SK-N-MC (cell line): ENCODE measurements at regions not wholly inside any gene's neighbourhood (a gene's known extent, or its start where the extent isn't known, plus 50 kb on each side); places are given as distances from the start of the nearest gene placed in this dataset.

Experiments
- DNase-seq: peaks from one replicate; pipeline ENCODE4 v3.0.0-alpha.2; 2011; ENCODE audit warnings: low read depth, low spot score
- H3K27ac ChIP-seq: fragments of 200-600 bp; sonication (generic); 2 replicates; pipeline ENCODE4 v1.5.1; 2016; ENCODE audit warnings: mixed run types
- H3K36me3 ChIP-seq: fragments of 200-600 bp; sonication (generic); 2 replicates; pipeline ENCODE4 v1.6.1; 2017; ENCODE audit warnings: antibody characterized with exemption, low read length, mixed read lengths; ENCODE audit not compliant: insufficient read depth
- H3K4me3 ChIP-seq: fragments of 200-600 bp; sonication (generic); 2 replicates; pipeline ENCODE4 v1.5.1; 2016
- H3K9ac ChIP-seq: fragments of 200-600 bp; sonication (generic); 2 replicates; pipeline ENCODE4 v1.8.0; 2017; ENCODE audit warnings: mixed run types, mixed read lengths; ENCODE audit not compliant: insufficient read length
- H3K9me3 ChIP-seq: fragments of 200-600 bp; sonication (generic); 2 replicates; pipeline ENCODE4 v1.6.1; 2017; ENCODE audit warnings: low read depth, mild to moderate bottlenecking, antibody characterized with exemption, low read length, moderate library complexity, mixed read lengths
- EZH2 ChIP-seq: fragments of 200-600 bp; sonication (generic); IDR thresholded peaks from one replicate; pipeline ENCODE4 v1.6.1; 2017; ENCODE audit warnings: antibody characterized with exemption
- FOXP2 ChIP-seq: optimal IDR thresholded peaks from 2 replicates; pipeline ENCODE3; 2011; ENCODE audit warnings: mild to moderate bottlenecking, moderate library complexity; ENCODE audit not compliant: insufficient read depth; ENCODE audit errors: extremely low read length, control extremely low read depth
- POLR2AphosphoS5 ChIP-seq: IDR thresholded peaks from 2 replicates; pipeline ENCODE4 v1.6.1; 2012; ENCODE audit warnings: mild to moderate bottlenecking, low read depth, low read length, borderline replicate concordance

DNA sequence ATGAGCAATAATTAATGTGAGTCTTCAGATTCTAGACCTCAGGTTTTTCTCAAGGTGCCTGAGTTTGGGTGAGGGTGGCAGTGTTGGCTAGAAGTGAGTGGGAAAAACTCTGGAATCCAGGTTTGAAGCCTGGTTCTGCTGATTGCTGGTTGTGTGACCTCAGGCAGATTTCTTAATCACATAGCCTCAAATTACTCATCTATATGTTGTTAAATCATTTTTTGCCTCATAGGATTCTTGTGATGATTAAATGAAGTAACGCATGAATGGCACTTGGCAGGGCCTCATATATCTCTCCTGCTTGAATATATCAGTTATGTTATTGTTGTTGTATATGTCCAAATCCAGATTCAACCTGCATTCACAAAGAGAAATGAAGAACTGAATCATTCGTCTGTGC lies 60.5 kb downstream of the NR2F2 start:
- no peak for DNase-seq
- Histone ChIP-seq H3K36me3 (no peaks in the 10 kb centered on the region), H3K9me3 (no peaks in the 10 kb centered on the region)

GRCh38 chr15:96392380-96393208 lies 62.1 kb downstream of the NR2F2 start:
- Histone ChIP-seq H3K27ac (no peak overlapping the region), H3K4me3 (no peak overlapping the region), H3K9me3 (no peaks in the 10 kb centered on the region), H3K36me3 (no peaks in the 10 kb centered on the region), H3K9ac (no peak overlapping the region)
- DNase-seq = no peak
- TF ChIP-seq FOXP2 (no peak), EZH2 (no peak), POLR2AphosphoS5 (no peak)

More for the DNA sequence above, 60.5 kb downstream of the NR2F2 start:
- no peak overlapping the region for H3K27ac ChIP-seq
- H3K4me3 ChIP-seq = no peak overlapping the region
- TF ChIP-seq EZH2 (no peak), FOXP2 (no peak), POLR2AphosphoS5 (no peak)
- H3K9ac ChIP-seq = no peak overlapping the region

- Histone ChIP-seq H3K9me3 (no peaks in the 10 kb centered on the region), H3K36me3 (no peaks in the 10 kb centered on the region), H3K27ac (no peak overlapping the region), H3K9ac (no peak overlapping the region), H3K4me3 (no peak overlapping the region)
- TF ChIP-seq FOXP2 (no peak), POLR2AphosphoS5 (no peak), EZH2 (no peak)
- no peak for DNase-seq
Observed at GRCh38 chr15:96393209-96393513, 62.7 kb downstream of the NR2F2 start.

GRCh38 chr15:96395687-96396086 lies 65.2 kb downstream of the NR2F2 start:
- TF ChIP-seq FOXP2 (no peak), EZH2 (no peak), POLR2AphosphoS5 (no peak)
- H3K4me3 ChIP-seq = no peak overlapping the region
- H3K9ac ChIP-seq = no peak overlapping the region
- no peaks in the 10 kb centered on the region for H3K9me3 ChIP-seq
- no peak overlapping the region for H3K27ac ChIP-seq
- DNase-seq = no peak
- no peaks in the 10 kb centered on the region for H3K36me3 ChIP-seq

GRCh38 chr15:96398776-96399175 lies 68.3 kb downstream of the NR2F2 start:
- H3K27ac ChIP-seq = no peak overlapping the region
- no peak overlapping the region for H3K9ac ChIP-seq
- no peak for DNase-seq
- no peaks in the 10 kb centered on the region for H3K36me3 ChIP-seq
- H3K9me3 ChIP-seq = no peaks in the 10 kb centered on the region
- TF ChIP-seq POLR2AphosphoS5 (no peak), FOXP2 (no peak), EZH2 (no peak)
- H3K4me3 ChIP-seq = no peak overlapping the region

DNA sequence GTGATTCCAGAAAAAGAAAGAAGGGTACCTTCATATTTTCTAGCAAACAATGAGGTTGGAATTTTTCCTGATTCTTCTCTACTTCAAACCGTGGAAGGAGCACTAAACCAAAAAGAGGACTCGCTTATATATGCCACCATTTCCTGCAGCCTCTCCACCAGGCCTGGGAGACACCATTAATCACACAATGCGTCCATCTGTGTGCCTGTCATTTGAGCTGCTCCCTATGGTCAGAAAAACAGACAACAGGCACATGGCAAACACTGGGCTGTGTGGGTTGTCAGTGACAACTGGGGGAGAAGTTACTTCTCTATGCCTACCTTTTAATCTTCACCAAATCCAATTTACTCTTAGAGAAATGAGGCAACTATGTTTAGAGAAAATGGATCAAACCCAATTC lies 71.9 kb downstream of the NR2F2 start:
- Histone ChIP-seq H3K27ac (no peak overlapping the region), H3K4me3 (no peak overlapping the region), H3K9ac (no peak overlapping the region), H3K36me3 (no peaks in the 10 kb centered on the region), H3K9me3 (no peaks in the 10 kb centered on the region)
- no peak for DNase-seq
- TF ChIP-seq EZH2 (no peak), POLR2AphosphoS5 (no peak), FOXP2 (no peak)

DNA sequence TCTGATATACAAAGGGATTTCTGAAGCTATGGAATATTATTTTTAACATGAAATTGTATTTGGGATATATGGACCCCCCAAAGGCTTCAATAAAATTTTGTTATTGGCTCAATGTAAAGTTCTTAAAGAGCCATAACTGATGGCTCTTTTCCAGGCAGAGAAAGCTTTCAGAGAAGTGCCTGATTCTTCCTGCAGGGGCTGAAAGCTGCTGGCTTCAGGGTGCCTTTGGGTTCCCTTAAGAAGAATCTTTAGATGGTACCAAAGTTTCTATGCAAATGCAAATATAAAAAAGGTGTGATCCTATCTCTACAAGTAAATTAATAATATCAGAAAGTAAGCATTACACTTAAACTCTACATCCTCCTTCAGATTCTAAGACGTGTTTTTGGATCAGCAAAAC lies 72.6 kb downstream of the NR2F2 start:
- no peak overlapping the region for H3K9ac ChIP-seq
- no peak overlapping the region for H3K27ac ChIP-seq
- H3K36me3 ChIP-seq = no peaks in the 10 kb centered on the region
- no peak overlapping the region for H3K4me3 ChIP-seq
- TF ChIP-seq POLR2AphosphoS5 = no peak
- no peak for TF ChIP-seq FOXP2
- TF ChIP-seq EZH2 = no peak
- DNase-seq = no peak
- H3K9me3 ChIP-seq = no peaks in the 10 kb centered on the region

DNA sequence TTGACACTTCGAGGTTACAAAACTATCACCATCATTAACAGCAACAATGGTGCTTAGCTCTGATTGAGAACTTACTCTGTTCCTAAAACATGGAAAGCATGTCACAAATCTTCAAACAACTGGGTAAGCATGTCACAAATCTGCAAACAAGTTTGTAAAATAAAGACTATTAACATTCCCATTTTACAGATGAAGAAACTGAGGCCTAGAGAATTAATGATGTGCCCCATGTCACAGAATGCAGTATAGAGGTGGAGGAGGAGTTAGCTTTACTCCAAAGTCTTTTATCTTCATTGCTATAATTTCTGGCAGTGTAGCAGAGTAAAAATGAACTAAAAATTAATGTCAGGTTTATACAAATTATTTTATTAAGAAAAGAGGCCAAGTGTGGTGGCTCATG lies 73.4 kb downstream of the NR2F2 start:
- TF ChIP-seq FOXP2 (no peak), POLR2AphosphoS5 (no peak), EZH2 (no peak)
- Histone ChIP-seq H3K9ac (no peak overlapping the region), H3K27ac (no peak overlapping the region), H3K4me3 (no peak overlapping the region), H3K36me3 (no peaks in the 10 kb centered on the region), H3K9me3 (no peaks in the 10 kb centered on the region)
- no peak for DNase-seq

- no peak for TF ChIP-seq POLR2AphosphoS5
- TF ChIP-seq EZH2 = no peak
- TF ChIP-seq FOXP2 = no peak
- Histone ChIP-seq H3K9me3 (no peaks in the 10 kb centered on the region), H3K36me3 (no peaks in the 10 kb centered on the region), H3K9ac (no peak overlapping the region), H3K4me3 (no peak overlapping the region), H3K27ac (no peak overlapping the region)
- no peak for DNase-seq
Observed at GRCh38 chr15:96404560-96404959, 74.1 kb downstream of the NR2F2 start.
